ENCODE measurements at regions not wholly inside any gene's neighbourhood (a gene's known extent, or its start where the extent isn't known, plus 50 kb on each side); places are given as distances from the start of the nearest gene placed in this dataset.

DNA sequence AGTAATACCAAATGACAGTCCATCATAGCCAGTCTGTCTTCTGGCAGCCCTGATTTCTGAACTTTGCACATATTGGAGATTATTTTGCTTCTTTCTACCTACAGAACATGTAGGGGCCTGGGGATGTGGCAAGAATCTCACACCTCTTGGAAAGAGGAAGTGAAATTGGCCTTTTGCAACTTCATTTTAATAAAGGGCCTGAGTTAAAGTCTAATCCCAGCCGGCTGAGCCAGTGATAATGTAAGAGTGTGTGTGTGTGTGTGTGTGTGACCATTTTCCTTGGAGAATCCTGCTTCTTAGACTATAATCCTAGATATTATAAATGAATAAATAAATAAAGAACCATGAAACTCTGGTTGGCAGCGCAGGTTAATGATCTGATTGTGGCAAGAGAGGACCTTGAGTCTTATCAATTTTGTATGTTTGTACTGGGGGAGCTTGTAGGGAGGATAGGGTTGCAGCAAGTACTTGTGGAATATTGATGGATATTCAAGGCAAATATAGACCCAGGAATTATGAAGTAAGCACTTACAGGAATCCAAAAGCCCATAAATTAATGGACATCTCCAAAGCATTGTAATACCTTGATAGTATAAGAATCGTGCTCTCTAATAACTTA lies 233.2 kb upstream of the AMIGO2 start:
- POLR2A ChIA-PET (ENCODE audit: low non-redundant PET), result no interaction called here
- intact Hi-C loops (cut with micrococcal nuclease; ENCODE audit: unreplicated experiment), result loop anchor here (5.0 kb wide), 1 partner anchor 84 kb away; no protein-coding TSS in a partner anchor
- Histone ChIP-seq H3K27me3 (replicated peaks; ENCODE audit: insufficient read depth, low read depth, low read length, poor library complexity) (no peaks in the 10 kb centered on the region), H3K36me3 (ENCODE audit: insufficient read depth, low read length, poor library complexity, severe bottlenecking) (no peaks in the 10 kb centered on the region), H3K4me1 (ENCODE audit: insufficient read depth, low read length, poor library complexity, severe bottlenecking) (peaks cover 7% of the 10 kb centered on the region), H3K27ac (ENCODE audit: low read depth, low read length, poor library complexity, severe bottlenecking) (no peak overlapping the region), H3K9me3 (ENCODE audit: low read depth, low read length, poor library complexity, severe bottlenecking) (no peaks in the 10 kb centered on the region), H3K4me3 (ENCODE audit: low read depth, low read length, poor library complexity, severe bottlenecking) (no peak overlapping the region)
- DNase-seq (ENCODE audit: low spot score), result no peak
- TF ChIP-seq CTCF (conservative IDR thresholded peaks at IDR 0.05; ENCODE audit: low read depth, low read length) (no peak), EZH2 (IDR thresholded peaks at IDR 0.05; ENCODE audit: borderline replicate concordance, low read depth, low read length, poor library complexity, severe bottlenecking) (no peak)
- CTCF ChIA-PET, result interaction anchor here (0.7 kb wide), 1 partner anchor 993 kb away, joined by 3 read pairs; no protein-coding TSS in a partner anchor
- BruUV-seq (replicated peaks), result no TSS peak

DNA sequence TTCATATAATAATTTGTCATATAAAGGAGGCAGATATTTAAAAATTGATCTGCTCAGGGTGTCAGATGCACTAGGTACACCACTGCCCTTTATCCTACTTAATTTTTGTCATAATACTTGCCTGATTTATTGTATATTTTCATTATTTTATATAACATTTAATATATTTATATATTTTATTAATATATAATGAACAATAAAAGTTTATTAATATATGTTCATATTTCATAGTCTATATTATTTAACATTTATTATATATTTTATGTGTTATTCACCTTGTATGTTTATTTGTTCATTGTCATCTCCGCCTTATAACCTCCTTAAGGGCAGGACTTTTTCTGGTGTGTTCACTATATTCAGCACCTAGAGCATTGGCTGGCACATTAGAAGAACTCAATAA lies 232.4 kb upstream of the AMIGO2 start:
- ChIA-PET POLR2A (ENCODE audit: low non-redundant PET) (no interaction called here), CTCF (interaction anchor here (0.7 kb wide), 1 partner anchor 993 kb away, joined by 3 read pairs; no protein-coding TSS in a partner anchor)
- Histone ChIP-seq H3K27ac (ENCODE audit: low read depth, low read length, poor library complexity, severe bottlenecking) (no peak overlapping the region), H3K27me3 (replicated peaks; ENCODE audit: insufficient read depth, low read depth, low read length, poor library complexity) (no peaks in the 10 kb centered on the region), H3K4me1 (ENCODE audit: insufficient read depth, low read length, poor library complexity, severe bottlenecking) (peaks cover 7% of the 10 kb centered on the region), H3K36me3 (ENCODE audit: insufficient read depth, low read length, poor library complexity, severe bottlenecking) (no peaks in the 10 kb centered on the region), H3K9me3 (ENCODE audit: low read depth, low read length, poor library complexity, severe bottlenecking) (no peaks in the 10 kb centered on the region), H3K4me3 (ENCODE audit: low read depth, low read length, poor library complexity, severe bottlenecking) (no peak overlapping the region)
- intact Hi-C loops (cut with micrococcal nuclease; ENCODE audit: unreplicated experiment), result loop anchor here (5.0 kb wide), 1 partner anchor 85 kb away; no protein-coding TSS in a partner anchor
- DNase-seq (ENCODE audit: low spot score), result no peak
- TF ChIP-seq CTCF (conservative IDR thresholded peaks at IDR 0.05; ENCODE audit: low read depth, low read length) (no peak), EZH2 (IDR thresholded peaks at IDR 0.05; ENCODE audit: borderline replicate concordance, low read depth, low read length, poor library complexity, severe bottlenecking) (no peak)
- no TSS peak for BruUV-seq (replicated peaks)

GRCh38 chr12:47311568-47311967 lies 231.8 kb upstream of the AMIGO2 start:
- intact Hi-C loops (cut with micrococcal nuclease; ENCODE audit: unreplicated experiment), result loop anchor here (5.0 kb wide), 1 partner anchor 86 kb away; no protein-coding TSS in a partner anchor
- no peak overlapping the region for H3K4me3 ChIP-seq (ENCODE audit: low read depth, low read length, poor library complexity, severe bottlenecking)
- BruUV-seq (replicated peaks), result no TSS peak
- no peak for TF ChIP-seq EZH2 (IDR thresholded peaks at IDR 0.05; ENCODE audit: borderline replicate concordance, low read depth, low read length, poor library complexity, severe bottlenecking)
- TF ChIP-seq CTCF (conservative IDR thresholded peaks at IDR 0.05; ENCODE audit: low read depth, low read length), result no peak
- CTCF ChIA-PET, result no interaction called here
- no peaks in the 10 kb centered on the region for H3K27me3 ChIP-seq (replicated peaks; ENCODE audit: insufficient read depth, low read depth, low read length, poor library complexity)
- POLR2A ChIA-PET (ENCODE audit: low non-redundant PET), result no interaction called here
- no peaks in the 10 kb centered on the region for H3K36me3 ChIP-seq (ENCODE audit: insufficient read depth, low read length, poor library complexity, severe bottlenecking)
- no peaks in the 10 kb centered on the region for H3K9me3 ChIP-seq (ENCODE audit: low read depth, low read length, poor library complexity, severe bottlenecking)
- H3K27ac ChIP-seq (ENCODE audit: low read depth, low read length, poor library complexity, severe bottlenecking), result no peak overlapping the region
- no peak for DNase-seq (ENCODE audit: low spot score)
- peaks cover 3% of the 10 kb centered on the region for H3K4me1 ChIP-seq (ENCODE audit: insufficient read depth, low read length, poor library complexity, severe bottlenecking)
